Stimulated activated naive B cell treated with anti-CD40 and anti-IgM and Interleukin-4, amounts not matched to agents 10 μg/mL and 1 μg/mL and 100 μg/mL, for 72 hours (primary cell): ENCODE measurements at regions not wholly inside any gene's neighbourhood (a gene's known extent, or its start where the extent isn't known, plus 50 kb on each side); places are given as distances from the start of the nearest gene placed in this dataset.

Experiments used
- ATAC-seq, 2 donors: fragments of 150-1000 bp; cut with Tn5 transposase; replicated peaks; 2 replicates each; pipeline ENCODE4 v1.10.0; 2021; ENCODE audit warnings: moderate library complexity in 1 of 2
- DNase-seq: peaks from one replicate; pipeline ENCODE4 v3.0.0; 2021
- H3K27ac Mint-ChIP-seq: one replicate; pipeline ENCODE4 v1.8.0; 2022; ENCODE audit warnings: mild to moderate bottlenecking, mixed read lengths
- H3K27me3 Mint-ChIP-seq, 2 donors: one replicate each; pipeline ENCODE4 v1.8.0; 2022; ENCODE audit warnings: mixed read lengths in 2 of 2
- H3K36me3 Mint-ChIP-seq, 2 donors: one replicate each; pipeline ENCODE4 v1.8.0; 2022; ENCODE audit warnings: mixed read lengths in 2 of 2, mild to moderate bottlenecking in 1 of 2
- H3K4me1 Mint-ChIP-seq, 2 donors: one replicate each; pipeline ENCODE4 v1.8.0; 2022; ENCODE audit warnings: mixed read lengths in 2 of 2, mild to moderate bottlenecking in 1 of 2
- H3K4me3 Mint-ChIP-seq, 2 donors: one replicate each; pipeline ENCODE4 v1.8.0; 2022; ENCODE audit warnings: mild to moderate bottlenecking in 2 of 2, mixed read lengths in 2 of 2, moderate library complexity in 1 of 2
- H3K9me3 Mint-ChIP-seq, 2 donors: one replicate each; pipeline ENCODE4 v1.8.0; 2022; ENCODE audit warnings: mixed read lengths in 2 of 2, mild to moderate bottlenecking in 1 of 2

DNA sequence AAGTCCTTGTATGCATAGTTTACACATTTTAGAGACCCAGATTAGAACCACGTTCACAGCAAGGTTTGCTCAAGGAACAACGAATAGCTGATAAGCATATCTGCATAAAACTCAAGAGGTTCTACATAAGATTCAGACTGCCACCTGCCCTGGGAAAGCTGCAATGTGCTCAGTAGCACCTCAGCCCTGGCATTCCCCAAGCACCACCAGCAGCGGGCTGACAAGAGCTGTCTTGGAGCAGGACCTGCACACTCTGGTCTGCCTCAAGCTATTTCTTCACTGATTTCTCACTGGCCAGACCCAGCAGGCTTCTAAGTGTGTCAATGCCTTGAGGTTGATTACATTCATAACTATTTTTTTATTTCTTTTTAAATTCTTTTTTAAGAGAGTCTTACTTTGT is 65.8 kb upstream of the UQCRFS1 start:
- Mint-ChIP-seq H3K36me3 (no peaks in the 10 kb centered on the region), H3K27ac (no peak overlapping the region), H3K9me3 (peaks cover 6 to 11% of the 10 kb centered on the region in 2 donors), H3K4me1 (peaks cover 2 to 7% of the 10 kb centered on the region in 2 donors), H3K4me3 (no peak overlapping the region), H3K27me3 (peaks cover 0 to 18% of the 10 kb centered on the region in 2 donors)
- ATAC-seq (no peak), DNase-seq (no peak)

DNA sequence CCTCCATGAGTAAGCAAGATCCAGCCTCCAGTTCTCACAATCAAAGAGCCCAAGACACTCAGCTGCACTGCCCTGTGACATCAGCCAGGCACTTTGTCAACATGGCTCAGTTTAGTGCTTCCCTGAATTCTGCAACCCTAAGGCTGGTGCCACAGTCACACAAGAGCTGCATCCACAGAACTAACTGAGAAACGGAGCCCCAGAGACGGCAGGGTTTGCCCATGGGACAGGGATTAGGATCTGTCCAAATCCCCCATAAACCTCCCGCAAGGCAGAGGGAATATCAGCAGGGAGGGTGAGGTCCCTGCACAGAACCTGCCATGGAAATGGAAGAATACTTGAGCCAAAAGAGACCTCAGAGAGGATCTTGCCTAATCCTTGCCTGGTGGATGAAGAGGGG is 70.4 kb upstream of the UQCRFS1 start:
- Mint-ChIP-seq H3K27ac (no peak overlapping the region), H3K27me3 (peaks cover 0 to 18% of the 10 kb centered on the region in 2 donors), H3K36me3 (no peaks in the 10 kb centered on the region), H3K4me3 (no peak overlapping the region), H3K4me1 (no peaks in the 10 kb centered on the region), H3K9me3 (peaks cover 4 to 8% of the 10 kb centered on the region in 2 donors)
- DNase-seq: no peak
- ATAC-seq: no peak

DNA sequence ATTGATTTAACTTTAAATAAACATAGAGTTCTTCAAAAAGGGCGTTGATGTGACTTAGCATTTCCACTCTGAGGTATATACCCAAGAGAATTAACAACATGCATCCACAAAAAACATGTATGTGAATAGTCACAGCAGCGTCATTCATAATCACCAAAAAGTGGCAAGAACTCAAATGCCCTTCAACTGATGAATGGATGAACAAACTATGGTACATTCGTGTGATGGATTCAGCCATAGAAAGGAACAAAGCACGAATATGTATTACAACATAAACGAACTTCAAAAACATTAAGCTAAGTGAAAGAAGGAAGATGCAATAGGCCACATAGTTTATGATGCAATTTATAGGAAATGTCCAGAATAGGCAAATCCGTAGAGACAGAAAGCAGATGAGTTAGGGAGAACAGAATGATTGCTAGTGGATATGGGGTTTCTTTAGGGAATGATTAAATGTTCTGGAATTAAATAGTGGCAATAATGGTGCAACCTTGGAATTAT is 72.3 kb upstream of the UQCRFS1 start:
- H3K9me3 Mint-ChIP-seq: peaks cover 4 to 6% of the 10 kb centered on the region in 2 donors
- no peak overlapping the region for H3K27ac Mint-ChIP-seq
- peaks cover 0 to 22% of the 10 kb centered on the region in 2 donors for H3K27me3 Mint-ChIP-seq
- H3K4me3 Mint-ChIP-seq: no peak overlapping the region
- ATAC-seq: no peak
- no peaks in the 10 kb centered on the region for H3K36me3 Mint-ChIP-seq
- DNase-seq: no peak
- H3K4me1 Mint-ChIP-seq: no peaks in the 10 kb centered on the region

DNA sequence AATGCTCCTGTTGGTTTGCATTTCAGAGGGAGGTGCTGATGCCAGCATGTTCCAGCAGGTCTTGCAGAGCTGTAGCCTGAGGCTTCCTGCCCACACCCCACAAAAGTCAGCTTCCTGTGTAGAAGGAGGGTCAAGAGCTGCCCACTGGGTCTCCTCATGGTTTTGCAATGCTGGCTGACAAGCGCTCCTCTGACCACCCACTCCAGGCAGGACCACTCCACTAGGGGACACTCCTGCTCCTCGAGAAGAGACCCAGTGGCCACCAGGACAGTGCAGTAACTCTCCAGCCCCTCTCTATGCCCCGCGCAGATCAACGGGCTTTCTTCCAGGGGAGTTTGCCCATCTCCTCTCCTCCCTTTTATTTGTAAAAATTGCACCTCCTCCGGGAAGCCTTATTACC is 72.9 kb upstream of the UQCRFS1 start:
- Mint-ChIP-seq H3K9me3 (peaks cover 0 to 3% of the 10 kb centered on the region in 2 donors), H3K36me3 (no peaks in the 10 kb centered on the region), H3K4me3 (no peak overlapping the region), H3K27me3 (peaks cover 0 to 17% of the 10 kb centered on the region in 2 donors), H3K4me1 (no peaks in the 10 kb centered on the region), H3K27ac (no peak overlapping the region)
- no peak for DNase-seq
- ATAC-seq: no peak

DNA sequence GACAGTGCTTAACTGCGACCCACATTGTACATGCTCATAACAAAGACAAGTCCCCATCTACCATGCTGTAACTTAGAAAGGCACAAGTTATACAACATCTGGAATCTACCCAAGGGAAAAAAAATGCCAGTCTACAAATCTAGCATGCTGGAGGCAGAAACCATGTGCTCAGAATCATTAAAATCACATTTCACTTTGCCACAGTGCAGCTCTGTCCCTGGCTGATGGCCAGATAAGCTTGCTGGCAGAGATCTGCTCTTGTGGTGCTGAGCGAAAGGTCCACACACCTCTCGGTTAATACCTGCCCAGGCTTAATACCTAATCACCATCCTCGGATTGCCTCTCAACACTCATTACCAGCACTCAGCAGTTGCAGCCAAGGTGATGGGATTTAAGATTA is 74.1 kb upstream of the UQCRFS1 start:
- H3K9me3 Mint-ChIP-seq: no peaks in the 10 kb centered on the region
- no peak for DNase-seq
- no peaks in the 10 kb centered on the region for H3K4me1 Mint-ChIP-seq
- H3K27ac Mint-ChIP-seq: no peak overlapping the region
- no peak overlapping the region for H3K4me3 Mint-ChIP-seq
- no peaks in the 10 kb centered on the region for H3K36me3 Mint-ChIP-seq
- no peak for ATAC-seq
- peaks cover 9 to 13% of the 10 kb centered on the region in 2 donors for H3K27me3 Mint-ChIP-seq

DNA sequence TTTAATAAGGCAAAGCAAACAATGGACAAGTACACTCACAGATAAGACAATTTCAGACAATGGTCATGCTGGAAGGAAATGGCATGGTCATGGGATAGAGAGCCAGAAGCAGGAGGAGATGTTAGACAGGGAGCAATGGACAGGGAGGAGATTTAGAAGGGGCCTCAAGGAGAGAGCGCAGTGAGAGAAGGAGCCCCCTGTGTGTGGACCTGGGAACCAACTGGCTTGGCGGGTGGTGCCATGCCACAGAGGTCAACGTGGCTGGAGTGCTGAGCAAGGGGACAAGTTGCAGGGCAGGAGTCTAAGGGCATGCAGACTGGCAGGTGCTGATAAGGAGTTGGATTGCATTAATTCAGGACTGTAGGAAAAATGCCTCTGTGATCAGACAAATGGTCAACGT is 75.3 kb upstream of the UQCRFS1 start:
- ATAC-seq: no peak

DNA sequence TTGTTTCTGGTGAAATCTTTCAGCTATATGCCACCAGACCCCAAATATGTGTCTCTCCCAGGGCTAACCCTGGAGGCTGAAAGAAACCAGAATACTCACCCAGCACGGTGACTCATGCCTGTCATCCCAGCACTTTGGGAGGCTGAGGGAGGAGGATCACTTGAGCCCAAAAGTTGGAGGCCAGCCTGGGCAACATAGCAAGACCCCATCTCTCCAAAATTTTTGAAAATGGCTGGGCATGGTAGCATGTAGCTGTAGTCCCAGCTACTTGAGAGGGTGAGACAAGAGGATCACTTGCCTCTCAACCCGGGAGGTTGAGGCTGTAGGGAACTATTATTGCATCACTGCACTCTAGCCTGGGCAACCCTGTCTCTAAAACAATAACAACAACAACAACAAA is 76.1 kb upstream of the UQCRFS1 start:
- Mint-ChIP-seq H3K27me3 (peaks cover 9 to 13% of the 10 kb centered on the region in 2 donors), H3K27ac (no peak overlapping the region), H3K4me3 (no peak overlapping the region), H3K9me3 (no peaks in the 10 kb centered on the region), H3K36me3 (no peaks in the 10 kb centered on the region), H3K4me1 (no peaks in the 10 kb centered on the region)
- no peak for ATAC-seq
- DNase-seq: no peak

More for the DNA sequence above, 75.3 kb upstream of the UQCRFS1 start:
- Mint-ChIP-seq H3K9me3 (no peaks in the 10 kb centered on the region), H3K4me1 (no peaks in the 10 kb centered on the region), H3K27me3 (peaks cover 9 to 10% of the 10 kb centered on the region in 2 donors), H3K36me3 (no peaks in the 10 kb centered on the region), H3K4me3 (no peak overlapping the region), H3K27ac (no peak overlapping the region)
- no peak for DNase-seq

DNA sequence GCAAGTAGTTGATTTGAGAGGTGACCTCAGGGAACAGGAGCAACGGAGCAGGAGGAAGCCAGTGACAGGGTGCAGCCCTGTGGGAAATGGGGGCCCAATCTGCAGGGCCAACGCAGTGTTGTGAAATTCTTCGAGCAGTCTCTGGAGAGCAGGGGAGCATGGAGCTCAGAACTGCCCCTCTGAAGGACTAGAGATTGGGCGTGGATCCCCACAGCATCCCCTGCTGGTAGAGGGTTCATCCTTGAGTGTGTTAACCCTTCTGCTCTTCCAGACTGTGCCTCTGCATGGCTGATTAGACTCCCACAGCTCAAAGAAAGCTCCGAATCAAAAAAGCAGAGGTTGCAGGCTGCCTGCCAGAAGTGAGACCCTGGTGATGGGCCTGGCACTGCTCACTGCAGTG is 77.9 kb upstream of the UQCRFS1 start:
- Mint-ChIP-seq H3K27ac (no peak overlapping the region), H3K4me3 (no peak overlapping the region), H3K4me1 (no peaks in the 10 kb centered on the region), H3K36me3 (no peaks in the 10 kb centered on the region), H3K9me3 (no peaks in the 10 kb centered on the region), H3K27me3 (peaks cover 9 to 13% of the 10 kb centered on the region in 2 donors)
- no peak for ATAC-seq
- DNase-seq: no peak

DNA sequence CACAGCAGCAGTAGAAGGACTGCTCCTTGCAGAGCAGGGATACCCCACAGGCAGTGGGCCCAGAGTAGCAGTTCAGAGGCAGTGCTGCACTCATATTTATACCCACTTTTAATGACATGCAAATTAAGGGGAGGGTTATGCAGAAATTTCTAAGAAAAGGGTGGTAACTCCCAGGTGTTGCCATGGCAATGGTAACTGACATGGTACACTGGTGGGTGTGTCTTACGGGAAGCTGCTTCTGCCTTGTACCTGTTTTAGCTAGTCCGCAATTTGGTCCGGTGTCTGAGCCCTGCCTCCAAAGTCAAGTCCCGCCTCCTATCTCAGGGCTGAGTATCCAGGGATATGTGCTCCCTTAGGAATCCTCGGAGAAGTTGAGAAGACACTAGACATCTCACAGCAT is 79.2 kb upstream of the UQCRFS1 start:
- Mint-ChIP-seq H3K27ac (no peak overlapping the region), H3K9me3 (no peaks in the 10 kb centered on the region), H3K4me3 (no peak overlapping the region), H3K27me3 (peaks cover 9 to 13% of the 10 kb centered on the region in 2 donors), H3K4me1 (no peaks in the 10 kb centered on the region), H3K36me3 (no peaks in the 10 kb centered on the region)
- no peak for ATAC-seq
- DNase-seq: no peak

DNA sequence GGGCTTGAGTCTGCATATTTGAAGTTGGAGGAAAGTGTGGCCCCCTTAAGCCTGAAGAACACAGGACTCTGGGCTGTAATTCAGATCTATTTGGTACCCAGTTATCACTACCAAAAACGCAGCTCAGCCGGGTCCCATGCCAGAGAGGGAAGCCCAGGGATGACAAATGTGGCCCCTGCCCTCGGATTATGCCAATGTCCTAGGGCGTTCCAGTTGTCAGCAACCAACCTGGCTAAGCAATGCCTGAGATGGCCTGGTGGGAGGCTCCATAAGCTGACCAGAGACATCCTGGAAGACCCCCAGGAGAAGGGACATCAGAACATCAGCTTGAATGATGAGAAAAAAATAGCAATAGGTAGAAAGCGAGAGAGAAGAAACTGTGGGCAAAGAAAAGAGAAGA is 79.6 kb upstream of the UQCRFS1 start:
- Mint-ChIP-seq H3K27ac (no peak overlapping the region), H3K27me3 (peaks cover 9 to 14% of the 10 kb centered on the region in 2 donors)

DNA sequence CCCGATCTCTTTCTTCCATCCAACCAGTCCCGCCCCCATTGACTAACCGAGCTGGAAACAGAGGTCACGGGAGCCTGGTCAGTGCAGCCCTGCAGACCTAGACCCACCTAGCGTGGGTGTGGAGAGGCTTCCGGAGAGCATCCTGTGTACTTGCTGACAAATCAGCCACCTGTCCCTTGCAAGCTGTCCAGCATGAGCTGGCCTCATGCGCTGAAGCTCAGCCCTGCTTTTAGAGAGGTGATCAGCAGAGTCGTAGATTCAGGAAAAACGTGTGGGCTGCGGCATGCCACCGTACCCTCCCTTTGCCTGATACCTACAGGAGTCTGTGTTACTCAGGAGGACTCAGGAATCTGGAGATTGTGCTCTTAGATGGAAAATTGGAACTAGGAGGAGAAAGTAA is 80.3 kb upstream of the UQCRFS1 start:
- H3K9me3 Mint-ChIP-seq: no peaks in the 10 kb centered on the region
- DNase-seq (no peak), ATAC-seq (no peak)
- H3K27ac Mint-ChIP-seq: no peak overlapping the region
- no peaks in the 10 kb centered on the region for H3K4me1 Mint-ChIP-seq
- H3K36me3 Mint-ChIP-seq: no peaks in the 10 kb centered on the region
- peaks cover 9 to 13% of the 10 kb centered on the region in 2 donors for H3K27me3 Mint-ChIP-seq
- no peak overlapping the region for H3K4me3 Mint-ChIP-seq

More for the DNA sequence above, 79.6 kb upstream of the UQCRFS1 start:
- ATAC-seq (no peak), DNase-seq (no peak)
- Mint-ChIP-seq H3K36me3 (no peaks in the 10 kb centered on the region), H3K9me3 (no peaks in the 10 kb centered on the region), H3K4me1 (no peaks in the 10 kb centered on the region), H3K4me3 (no peak overlapping the region)

DNA sequence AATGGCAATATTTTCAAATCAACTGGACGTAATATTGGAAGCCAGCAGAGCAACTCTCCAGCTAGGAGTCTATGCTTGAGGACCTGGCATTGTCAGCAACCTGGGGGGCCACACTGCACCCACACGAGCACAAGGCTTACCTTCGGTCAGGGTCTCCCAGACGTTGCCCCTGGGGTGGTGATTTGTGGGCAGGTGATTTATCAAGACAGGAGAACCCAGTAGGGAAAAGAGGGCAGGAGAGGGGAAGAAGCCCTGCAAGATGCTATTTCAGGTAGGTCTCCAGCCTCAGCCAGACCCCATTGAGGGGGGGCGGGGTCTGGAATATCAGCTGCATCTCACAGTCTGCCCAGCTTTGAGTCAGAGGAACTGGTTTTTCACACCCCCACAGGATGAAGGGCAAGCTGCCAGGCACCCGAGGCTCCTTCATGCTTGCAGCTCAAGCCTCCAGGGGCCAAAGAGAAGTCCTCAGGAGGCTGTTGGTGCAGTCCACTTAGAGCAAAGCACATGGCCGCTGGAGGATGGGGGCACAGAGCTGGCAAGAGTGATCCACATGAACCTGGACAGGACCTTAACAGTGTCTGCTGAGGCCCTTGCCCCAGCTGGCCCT is 80.9 kb upstream of the UQCRFS1 start:
- H3K4me1 Mint-ChIP-seq: no peaks in the 10 kb centered on the region
- no peak for ATAC-seq
- no peaks in the 10 kb centered on the region for H3K9me3 Mint-ChIP-seq
- H3K27me3 Mint-ChIP-seq: peaks cover 9 to 12% of the 10 kb centered on the region in 2 donors
- H3K36me3 Mint-ChIP-seq: no peaks in the 10 kb centered on the region
- no peak for DNase-seq
- H3K27ac Mint-ChIP-seq: no peak overlapping the region
- H3K4me3 Mint-ChIP-seq: no peak overlapping the region

DNA sequence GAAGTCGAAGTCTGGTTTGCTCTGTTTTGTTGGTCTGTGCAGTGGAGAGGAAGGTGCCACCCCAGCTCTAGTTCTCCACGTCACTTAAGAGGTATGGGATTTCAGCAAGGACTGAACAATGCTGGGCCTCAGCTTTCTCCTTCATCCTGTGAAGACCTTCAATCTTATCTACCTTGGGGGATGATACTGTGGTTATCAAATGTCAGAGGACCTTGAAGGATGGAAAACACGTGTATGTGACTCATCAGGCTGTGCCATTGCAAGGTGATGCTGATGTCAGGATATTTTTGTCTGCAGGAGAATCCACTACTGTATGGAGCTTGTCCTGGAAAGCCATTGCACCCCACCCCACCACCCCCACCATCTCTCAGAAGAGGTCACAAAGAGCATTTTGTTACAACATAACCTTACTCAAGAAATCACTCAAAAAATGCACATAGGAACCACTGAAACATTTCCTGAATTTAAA is 81.4 kb upstream of the UQCRFS1 start:
- no peaks in the 10 kb centered on the region for H3K9me3 Mint-ChIP-seq
- no peak for ATAC-seq
- H3K4me3 Mint-ChIP-seq: no peak overlapping the region
- DNase-seq: no peak
- no peak overlapping the region for H3K27ac Mint-ChIP-seq
- no peaks in the 10 kb centered on the region for H3K36me3 Mint-ChIP-seq
- H3K27me3 Mint-ChIP-seq: peaks cover 9 to 12% of the 10 kb centered on the region in 2 donors
- no peaks in the 10 kb centered on the region for H3K4me1 Mint-ChIP-seq

DNA sequence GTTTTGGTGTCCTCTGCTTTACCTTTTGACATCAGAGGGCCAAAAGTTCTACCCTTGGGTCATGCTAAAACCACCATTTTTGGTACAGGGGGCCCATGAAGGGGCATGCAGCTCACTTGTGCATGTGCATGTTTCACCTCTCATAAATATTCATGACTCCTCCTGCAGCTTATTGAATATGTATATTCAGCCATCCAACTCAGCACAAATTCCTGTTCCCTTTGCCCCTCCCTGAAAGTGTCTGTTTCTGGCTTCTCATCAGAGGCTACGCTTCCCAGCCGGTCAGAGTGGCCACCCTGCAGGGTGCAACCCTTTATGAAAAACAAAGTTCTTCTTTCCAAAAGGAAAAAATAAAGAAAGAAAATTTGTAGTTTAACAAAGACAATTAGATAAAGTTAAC is 82.3 kb upstream of the UQCRFS1 start:
- no peak overlapping the region for H3K4me3 Mint-ChIP-seq
- H3K4me1 Mint-ChIP-seq: no peaks in the 10 kb centered on the region
- DNase-seq: no peak
- H3K27ac Mint-ChIP-seq: no peak overlapping the region
- no peaks in the 10 kb centered on the region for H3K9me3 Mint-ChIP-seq
- peaks cover 9% of the 10 kb centered on the region in 2 donors for H3K27me3 Mint-ChIP-seq
- ATAC-seq: no peak
- H3K36me3 Mint-ChIP-seq: no peaks in the 10 kb centered on the region

DNA sequence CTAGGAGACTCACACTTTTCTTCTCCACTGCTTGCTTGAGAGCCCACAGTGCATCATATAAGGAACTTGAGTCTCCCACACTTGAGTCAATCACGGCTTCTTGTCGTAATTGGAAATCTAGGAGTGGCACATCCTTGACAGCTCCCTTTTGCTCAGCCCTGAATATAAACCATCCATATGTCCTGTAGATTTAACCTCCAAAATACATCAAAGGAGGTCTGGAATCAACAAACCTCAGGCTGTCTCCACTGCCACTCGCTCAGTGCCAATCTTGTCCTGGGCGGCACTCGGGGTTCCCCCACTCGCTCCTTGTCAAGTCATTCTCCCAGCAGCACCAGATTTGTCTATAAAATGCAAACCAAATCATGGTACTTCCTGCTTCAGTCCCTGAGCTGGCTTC is 84.4 kb upstream of the UQCRFS1 start:
- no peaks in the 10 kb centered on the region for H3K9me3 Mint-ChIP-seq
- DNase-seq (no peak), ATAC-seq (no peak)
- H3K4me1 Mint-ChIP-seq: no peaks in the 10 kb centered on the region
- peaks cover 0 to 9% of the 10 kb centered on the region in 2 donors for H3K27me3 Mint-ChIP-seq
- no peak overlapping the region for H3K4me3 Mint-ChIP-seq
- H3K27ac Mint-ChIP-seq: no peak overlapping the region
- H3K36me3 Mint-ChIP-seq: no peaks in the 10 kb centered on the region
